Bronchial epithelial cell (primary cell): ENCODE measurements at regions not wholly inside any gene's neighbourhood (a gene's known extent, or its start where the extent isn't known, plus 50 kb on each side); places are given as distances from the start of the nearest gene placed in this dataset.

Source experiments
- DNase-seq: peaks from one replicate; pipeline ENCODE4 v3.0.0-alpha.2; 2010; ENCODE audit warnings: low read depth
- FAIRE-seq: peaks from 2 replicates; lab custom pipeline; 2011; peaks lifted over from hg19 to GRCh38; lab: Jason Lieb, UNC
- H3K27me3 ChIP-seq: 2 replicates; pipeline ENCODE4 v1.5.1; 2011; ENCODE audit warnings: low read length; ENCODE audit not compliant: control insufficient read depth, insufficient read depth
- H3K36me3 ChIP-seq: 2 replicates; pipeline ENCODE4 v1.5.1; 2011; ENCODE audit warnings: low read length; ENCODE audit not compliant: control insufficient read depth, insufficient read depth
- H3K4me3 ChIP-seq: 2 replicates; pipeline ENCODE4 v1.5.1; 2011; ENCODE audit warnings: mild to moderate bottlenecking, low read depth, low read length, control low read depth
- CTCF ChIP-seq: IDR thresholded peaks from 2 replicates; pipeline ENCODE4 v1.5.1; 2011; ENCODE audit warnings: mild to moderate bottlenecking, moderate library complexity, low read length, control low read depth, inconsistent platforms; ENCODE audit not compliant: insufficient read depth, severe bottlenecking

DNA sequence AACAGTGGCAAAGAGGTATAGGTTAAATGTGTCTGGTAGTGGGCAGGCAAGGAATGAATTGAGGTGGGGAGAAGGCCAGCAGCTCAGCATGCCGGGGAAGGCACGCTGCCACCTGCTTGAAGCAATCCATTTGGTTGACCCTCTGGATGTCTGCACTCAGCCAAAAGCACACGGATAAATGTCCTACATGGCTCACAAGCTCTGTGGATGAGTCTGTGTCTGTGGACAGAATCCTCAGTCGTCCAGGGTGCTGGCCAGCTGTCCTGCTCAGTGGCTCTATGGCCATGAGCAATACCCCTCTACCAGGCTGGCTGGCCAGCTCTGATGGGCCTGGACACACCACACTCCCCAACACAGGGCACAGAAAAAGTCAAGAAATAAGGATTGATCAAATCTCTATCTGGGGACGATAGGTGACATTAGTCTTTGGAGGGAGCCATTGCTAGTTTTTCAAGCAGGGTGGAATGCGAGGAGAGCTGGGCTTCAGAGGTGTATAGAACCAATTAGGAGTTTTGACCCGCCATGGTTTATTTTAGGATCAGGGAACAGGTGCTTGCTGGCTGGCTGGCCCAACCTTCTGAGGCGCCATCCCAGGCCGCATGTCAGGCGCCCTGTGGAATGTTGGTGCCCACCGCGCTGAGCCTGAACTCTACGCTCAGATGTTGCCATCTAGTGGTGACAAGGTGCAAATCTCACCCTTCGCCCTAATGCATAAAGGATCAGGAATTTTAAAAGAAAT lies 493.4 kb downstream of the TNS3 start:
- Histone ChIP-seq H3K4me3 (no peak overlapping the region), H3K36me3 (no peaks in the 10 kb centered on the region), H3K27me3 (peaks cover 2% of the 10 kb centered on the region)
- peak; percentile 39 for DNase-seq
- peak; percentile 68 for TF ChIP-seq CTCF
- FAIRE-seq = peak; percentile 23

- Histone ChIP-seq H3K27me3 (peaks cover 2% of the 10 kb centered on the region), H3K36me3 (no peaks in the 10 kb centered on the region), H3K4me3 (no peak overlapping the region)
- TF ChIP-seq CTCF = no peak
- FAIRE-seq (peak; percentile 55), DNase-seq (peak; percentile 57)
These were observed 494.0 kb downstream of the TNS3 start for GRCh38 chr7:47087866-47088265.

DNA sequence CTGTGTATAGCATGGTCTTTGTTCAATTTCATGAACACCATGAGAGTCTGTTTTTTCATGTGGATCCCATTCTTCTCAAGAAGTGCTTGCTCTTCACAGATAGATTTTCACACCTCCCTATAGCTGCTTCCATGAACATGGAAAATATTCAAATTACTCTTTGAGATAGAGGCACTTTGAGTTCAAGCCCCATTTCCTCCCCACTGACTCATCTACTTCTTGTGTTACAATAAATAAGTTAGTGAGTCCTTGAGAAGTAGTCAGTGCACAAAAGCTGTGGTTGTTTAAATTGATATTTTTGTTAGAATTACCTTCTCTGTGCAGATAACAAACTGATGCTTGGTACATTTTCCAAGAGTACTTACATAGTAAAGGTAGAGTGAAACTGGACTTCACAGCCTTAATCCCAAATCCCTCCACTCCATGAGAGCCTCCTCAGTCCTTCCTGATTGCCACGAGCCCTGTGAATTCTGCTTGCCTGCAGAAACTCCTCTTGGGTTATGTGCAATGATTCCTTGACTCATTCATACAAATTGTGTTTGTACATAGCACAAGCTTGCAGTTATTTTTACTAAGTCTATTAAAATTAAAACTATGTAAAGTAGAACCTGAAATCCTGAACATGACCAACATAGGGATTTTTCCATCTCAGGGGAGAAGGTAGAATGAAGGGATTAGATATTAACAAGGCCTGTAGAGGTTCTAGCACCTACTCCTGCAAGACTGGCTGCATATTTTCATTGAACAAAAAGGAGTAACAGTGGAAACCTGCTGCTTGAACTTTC lies 496.2 kb downstream of the TNS3 start:
- Histone ChIP-seq H3K4me3 (no peak overlapping the region), H3K36me3 (no peaks in the 10 kb centered on the region), H3K27me3 (no peaks in the 10 kb centered on the region)
- no peak for TF ChIP-seq CTCF
- DNase-seq = peak; percentile 16
- FAIRE-seq = no peak

- Histone ChIP-seq H3K27me3 (no peaks in the 10 kb centered on the region), H3K4me3 (no peak overlapping the region), H3K36me3 (no peaks in the 10 kb centered on the region)
- FAIRE-seq (no peak), DNase-seq (no peak)
- TF ChIP-seq CTCF = no peak
These were observed 498.2 kb downstream of the TNS3 start for GRCh38 chr7:47083476-47084250.

DNA sequence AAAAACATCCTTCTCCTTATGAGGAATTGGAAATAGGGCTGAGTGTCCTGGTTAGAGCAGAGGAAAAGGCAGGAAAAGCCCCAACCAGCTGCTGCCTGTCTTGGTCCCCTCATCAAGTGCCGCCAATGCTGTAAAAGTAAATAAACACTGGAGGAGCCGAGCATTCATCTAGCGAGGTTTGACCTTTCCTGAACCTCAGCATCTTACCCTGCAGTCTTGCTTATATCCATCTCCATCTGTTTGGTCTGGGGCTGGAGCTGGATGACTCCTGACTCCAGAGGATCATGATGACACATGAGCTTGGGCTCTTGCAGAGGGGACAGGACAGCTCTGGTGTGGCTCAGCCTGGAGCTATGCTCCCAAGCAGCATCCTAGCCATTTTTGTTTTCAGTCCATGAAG lies 501.1 kb downstream of the TNS3 start:
- TF ChIP-seq CTCF = no peak
- FAIRE-seq (peak; percentile 47), DNase-seq (no peak)
- Histone ChIP-seq H3K4me3 (no peak overlapping the region), H3K36me3 (no peaks in the 10 kb centered on the region), H3K27me3 (no peaks in the 10 kb centered on the region)
